ENCODE measurements at regions not wholly inside any gene's neighbourhood (a gene's known extent, or its start where the extent isn't known, plus 50 kb on each side); places are given as distances from the start of the nearest gene placed in this dataset.
"Not testable (repeated sequence)": the region's sequence is repeated elsewhere in the genome, so short reads cannot be mapped to it uniquely, and the experiment has no call there.

- no peak for DNase-seq
These were observed 330.3 kb downstream of the TSHZ3 start for GRCh38 chr19:31018936-31019335.

GRCh38 chr19:31015778-31016177 lies 333.5 kb downstream of the TSHZ3 start:
- DNase-seq: no peak

- no peak for DNase-seq
These were observed 334.6 kb downstream of the TSHZ3 start for GRCh38 chr19:31014668-31015067.

GRCh38 chr19:31013384-31014020 lies 335.7 kb downstream of the TSHZ3 start:
- DNase-seq: no peak

- no peak for DNase-seq
These were observed 346.6 kb downstream of the TSHZ3 start for GRCh38 chr19:31002518-31003244.

- DNase-seq: no peak
These were observed 347.2 kb downstream of the TSHZ3 start for GRCh38 chr19:31001991-31002390.

- DNase-seq: no peak
These were observed 348.3 kb downstream of the TSHZ3 start for GRCh38 chr19:31000913-31001312.

- DNase-seq: no peak
These were observed 349.5 kb downstream of the TSHZ3 start for GRCh38 chr19:30999726-31000125.

- DNase-seq: no peak
These were observed 352.0 kb downstream of the TSHZ3 start for GRCh38 chr19:30997222-30997621.

- DNase-seq: no peak
These were observed 370.6 kb downstream of the TSHZ3 start for GRCh38 chr19:30978639-30979038.

- no peak for DNase-seq
These were observed 379.6 kb downstream of the TSHZ3 start for GRCh38 chr19:30969591-30969990.

- DNase-seq: no peak
These were observed 380.3 kb downstream of the TSHZ3 start for GRCh38 chr19:30968841-30969399.

- peak in 1 of 3 experiments; percentile 1 for DNase-seq
These were observed 381.0 kb downstream of the TSHZ3 start for GRCh38 chr19:30968210-30968609.

- no peak for DNase-seq
These were observed 382.8 kb downstream of the TSHZ3 start for GRCh38 chr19:30966486-30966885.

- no peak for DNase-seq
These were observed 390.2 kb downstream of the TSHZ3 start for GRCh38 chr19:30959011-30959410.

GRCh38 chr19:30955112-30956104 lies 393.8 kb downstream of the TSHZ3 start:
- no peak for DNase-seq

- not testable (repeated sequence) for DNase-seq
These were observed 404.8 kb downstream of the TSHZ3 start for GRCh38 chr19:30944276-30944932.

GRCh38 chr19:30943101-30943843 lies 406.0 kb downstream of the TSHZ3 start:
- DNase-seq: peak in 1 of 3 experiments; percentile 24

- DNase-seq: no peak
These were observed 406.6 kb downstream of the TSHZ3 start for GRCh38 chr19:30942636-30943035.

- no peak for DNase-seq
These were observed 407.6 kb downstream of the TSHZ3 start for GRCh38 chr19:30941591-30941990.

GRCh38 chr19:30936276-30936675 lies 413.0 kb downstream of the TSHZ3 start:
- no peak for DNase-seq

GRCh38 chr19:30935146-30935545 lies 414.1 kb downstream of the TSHZ3 start:
- no peak for DNase-seq

Measured in NCI-H1417 (cell line).